Stimulated activated naive CD8-positive, alpha-beta T cell treated with anti-CD3 and anti-CD28 coated beads, Interleukin-15, amount 100 ng/mL, for 72 hours (primary cell): ENCODE measurements at regions not wholly inside any gene's neighbourhood (a gene's known extent, or its start where the extent isn't known, plus 50 kb on each side); places are given as distances from the start of the nearest gene placed in this dataset.

Experiments used
- ATAC-seq: fragments of 150-1000 bp; cut with Tn5 transposase; 2 replicates; pipeline ENCODE4 v1.10.0; 2021; ENCODE audit warnings: mild to moderate bottlenecking, moderate library complexity
- DNase-seq, 2 donors: peaks; one replicate each; pipeline ENCODE4 v3.0.0; 2021 to 2022
- H3K27ac Mint-ChIP-seq, 2 donors: one replicate each; pipeline ENCODE4 v1.8.0; 2022; ENCODE audit warnings: mild to moderate bottlenecking in 2 of 2, mixed read lengths in 2 of 2, moderate library complexity in 2 of 2
- H3K27me3 Mint-ChIP-seq: one replicate; pipeline ENCODE4 v1.8.0; 2022; ENCODE audit warnings: mixed read lengths
- H3K4me1 Mint-ChIP-seq: one replicate; pipeline ENCODE4 v1.8.0; 2022; ENCODE audit warnings: mild to moderate bottlenecking, mixed read lengths
- H3K4me3 Mint-ChIP-seq, 2 donors: one replicate each; pipeline ENCODE4 v1.8.0; 2022; ENCODE audit warnings: mild to moderate bottlenecking in 2 of 2, mixed read lengths in 2 of 2, moderate library complexity in 1 of 2
- H3K9me3 Mint-ChIP-seq, 2 donors: one replicate each; pipeline ENCODE4 v1.8.0; 2022; ENCODE audit warnings: mixed read lengths in 2 of 2

GRCh38 chr5:147979761-147980160 is 73.4 kb upstream of the C5orf46 start:
- ATAC-seq: no peak
- no peaks in the 10 kb centered on the region for H3K4me1 Mint-ChIP-seq
- DNase-seq: no peak
- H3K9me3 Mint-ChIP-seq: peaks cover 6 to 9% of the 10 kb centered on the region in 2 donors
- no peak overlapping the region for H3K27ac Mint-ChIP-seq
- H3K4me3 Mint-ChIP-seq: no peak overlapping the region
- no peaks in the 10 kb centered on the region for H3K27me3 Mint-ChIP-seq

- Mint-ChIP-seq H3K9me3 (no peaks in the 10 kb centered on the region), H3K27me3 (no peaks in the 10 kb centered on the region), H3K27ac (no peak overlapping the region), H3K4me3 (no peak overlapping the region), H3K4me1 (no peaks in the 10 kb centered on the region)
- DNase-seq (no peak), ATAC-seq (no peak)
Observed at GRCh38 chr5:147972076-147972840, 65.9 kb upstream of the C5orf46 start.

GRCh38 chr5:147971472-147971871 is 65.1 kb upstream of the C5orf46 start:
- H3K27me3 Mint-ChIP-seq: no peaks in the 10 kb centered on the region
- no peak for DNase-seq
- no peak for ATAC-seq
- no peaks in the 10 kb centered on the region for H3K4me1 Mint-ChIP-seq
- H3K27ac Mint-ChIP-seq: no peak overlapping the region
- no peaks in the 10 kb centered on the region for H3K9me3 Mint-ChIP-seq
- no peak overlapping the region for H3K4me3 Mint-ChIP-seq

GRCh38 chr5:147968855-147969254 is 62.5 kb upstream of the C5orf46 start:
- ATAC-seq (no peak), DNase-seq (no peak)
- no peaks in the 10 kb centered on the region for H3K9me3 Mint-ChIP-seq
- H3K27me3 Mint-ChIP-seq: peaks cover 9% of the 10 kb centered on the region
- H3K4me3 Mint-ChIP-seq: no peak overlapping the region
- no peak overlapping the region for H3K27ac Mint-ChIP-seq
- H3K4me1 Mint-ChIP-seq: no peaks in the 10 kb centered on the region

GRCh38 chr5:147966829-147967228 is 60.5 kb upstream of the C5orf46 start:
- H3K4me1 Mint-ChIP-seq: no peaks in the 10 kb centered on the region
- ATAC-seq: no peak
- H3K9me3 Mint-ChIP-seq: no peaks in the 10 kb centered on the region
- H3K27ac Mint-ChIP-seq: no peak overlapping the region
- DNase-seq: no peak
- peaks cover 9% of the 10 kb centered on the region for H3K27me3 Mint-ChIP-seq
- no peak overlapping the region for H3K4me3 Mint-ChIP-seq

- DNase-seq (no peak), ATAC-seq (no peak)
- Mint-ChIP-seq H3K27me3 (peaks cover 9% of the 10 kb centered on the region), H3K27ac (peak overlapping the region in 1 of 2 donors; percentile 52), H3K9me3 (peaks cover 3 to 4% of the 10 kb centered on the region in 2 donors), H3K4me1 (no peaks in the 10 kb centered on the region), H3K4me3 (no peak overlapping the region)
Observed at GRCh38 chr5:147966326-147966725, 60.0 kb upstream of the C5orf46 start.

- Mint-ChIP-seq H3K9me3 (peaks cover 5 to 8% of the 10 kb centered on the region in 2 donors), H3K4me3 (no peak overlapping the region), H3K4me1 (no peaks in the 10 kb centered on the region), H3K27me3 (peaks cover 9% of the 10 kb centered on the region), H3K27ac (no peak overlapping the region)
- ATAC-seq (no peak), DNase-seq (no peak)
Observed at GRCh38 chr5:147965715-147966114, 59.4 kb upstream of the C5orf46 start.

GRCh38 chr5:147963948-147964693 is 57.8 kb upstream of the C5orf46 start:
- H3K4me1 Mint-ChIP-seq: no peaks in the 10 kb centered on the region
- DNase-seq: no peak
- no peak for ATAC-seq

GRCh38 chr5:147963436-147963835 is 57.1 kb upstream of the C5orf46 start:
- peaks cover 5 to 8% of the 10 kb centered on the region in 2 donors for H3K9me3 Mint-ChIP-seq
- peaks cover 9% of the 10 kb centered on the region for H3K27me3 Mint-ChIP-seq
- H3K4me3 Mint-ChIP-seq: no peak overlapping the region
- ATAC-seq (no peak), DNase-seq (no peak)
- H3K4me1 Mint-ChIP-seq: no peaks in the 10 kb centered on the region
- H3K27ac Mint-ChIP-seq: no peak overlapping the region

More at GRCh38 chr5:147963948-147964693, 57.8 kb upstream of the C5orf46 start:
- H3K27ac Mint-ChIP-seq: no peak overlapping the region
- H3K27me3 Mint-ChIP-seq: peaks cover 9% of the 10 kb centered on the region
- peaks cover 5 to 8% of the 10 kb centered on the region in 2 donors for H3K9me3 Mint-ChIP-seq
- H3K4me3 Mint-ChIP-seq: no peak overlapping the region

- ATAC-seq (no peak), DNase-seq (no peak)
Observed at GRCh38 chr5:147961208-147961749, 54.9 kb upstream of the C5orf46 start.

GRCh38 chr5:147957901-147958300 is 51.6 kb upstream of the C5orf46 start:
- no peaks in the 10 kb centered on the region for H3K27me3 Mint-ChIP-seq
- ATAC-seq (no peak), DNase-seq (no peak)
- no peaks in the 10 kb centered on the region for H3K4me1 Mint-ChIP-seq
- H3K4me3 Mint-ChIP-seq: no peak overlapping the region
- H3K9me3 Mint-ChIP-seq: peaks cover 5 to 8% of the 10 kb centered on the region in 2 donors
- H3K27ac Mint-ChIP-seq: no peak overlapping the region

More at GRCh38 chr5:147961208-147961749, 54.9 kb upstream of the C5orf46 start:
- Mint-ChIP-seq H3K27me3 (peaks cover 9% of the 10 kb centered on the region), H3K4me3 (no peak overlapping the region), H3K27ac (no peak overlapping the region), H3K4me1 (no peaks in the 10 kb centered on the region), H3K9me3 (peaks cover 5 to 8% of the 10 kb centered on the region in 2 donors)

GRCh38 chr5:147956842-147957223 is 50.5 kb upstream of the C5orf46 start:
- Mint-ChIP-seq H3K9me3 (peaks cover 5 to 8% of the 10 kb centered on the region in 2 donors), H3K4me3 (no peak overlapping the region), H3K27me3 (no peaks in the 10 kb centered on the region), H3K4me1 (no peaks in the 10 kb centered on the region), H3K27ac (no peak overlapping the region)
- ATAC-seq (no peak), DNase-seq (no peak)

GRCh38 chr5:147956064-147956841 is 49.9 kb upstream of the C5orf46 start:
- Mint-ChIP-seq H3K27me3 (no peaks in the 10 kb centered on the region), H3K9me3 (peaks cover 1 to 3% of the 10 kb centered on the region in 2 donors), H3K4me1 (no peaks in the 10 kb centered on the region), H3K27ac (no peak overlapping the region), H3K4me3 (no peak overlapping the region)
- ATAC-seq (no peak), DNase-seq (no peak)
